Mesendoderm (in vitro differentiated cells): ENCODE measurements at regions not wholly inside any gene's neighbourhood (a gene's known extent, or its start where the extent isn't known, plus 50 kb on each side); places are given as distances from the start of the nearest gene placed in this dataset.
"Not testable (repeated sequence)": the region's sequence is repeated elsewhere in the genome, so short reads cannot be mapped to it uniquely, and the experiment has no call there.

Source experiments
- DNase-seq: peaks from one replicate; pipeline ENCODE4 v3.0.0; 2013
- H2AK5ac ChIP-seq: 2 replicates; pipeline ENCODE4 v1.6.1; 2013; ENCODE audit warnings: low read length, inconsistent platforms
- H2BK120ac ChIP-seq: 2 replicates; pipeline ENCODE4 v1.6.1; 2013; ENCODE audit warnings: low read depth, mild to moderate bottlenecking, low read length, moderate library complexity, mixed read lengths
- H2BK15ac ChIP-seq: replicated peaks from 2 replicates; pipeline ENCODE4 v1.6.1; 2013; ENCODE audit warnings: low read depth, mild to moderate bottlenecking, moderate library complexity
- H2BK5ac ChIP-seq: 2 replicates; pipeline ENCODE4 v1.6.1; 2013; ENCODE audit warnings: low read length, inconsistent platforms
- H3K18ac ChIP-seq: 2 replicates; pipeline ENCODE4 v1.6.1; 2013; ENCODE audit warnings: mild to moderate bottlenecking, low read length, mixed read lengths
- H3K23ac ChIP-seq: one replicate; pipeline ENCODE4 v1.6.1; 2013; ENCODE audit warnings: low read length
- H3K27ac ChIP-seq: 2 replicates; pipeline ENCODE4 v1.5.1; 2013; ENCODE audit warnings: low read depth, mild to moderate bottlenecking, inconsistent platforms, low read length, moderate library complexity
- H3K27me3 ChIP-seq: 2 replicates; pipeline ENCODE4 v1.6.1; 2013; ENCODE audit warnings: low read length, control low read depth, mild to moderate bottlenecking, inconsistent platforms; ENCODE audit not compliant: insufficient read depth, poor library complexity
- H3K36me3 ChIP-seq: 2 replicates; pipeline ENCODE4 v1.6.1; 2013; ENCODE audit warnings: low read length, inconsistent platforms; ENCODE audit not compliant: control insufficient read depth, insufficient read depth
- H3K4ac ChIP-seq: one replicate; pipeline ENCODE4 v1.6.1; 2013; ENCODE audit warnings: low read depth, mild to moderate bottlenecking, low read length, moderate library complexity
- H3K4me1 ChIP-seq: 2 replicates; pipeline ENCODE4 v1.6.1; 2013; ENCODE audit warnings: low read depth, low read length, inconsistent platforms; ENCODE audit not compliant: control insufficient read depth
- H3K4me2 ChIP-seq: 2 replicates; pipeline ENCODE4 v1.6.1; 2013; ENCODE audit warnings: low read length
- H3K4me3 ChIP-seq: 2 replicates; pipeline ENCODE4 v1.5.1; 2013; ENCODE audit warnings: mild to moderate bottlenecking, low read length
- H3K56ac ChIP-seq: one replicate; pipeline ENCODE4 v1.6.1; 2013; ENCODE audit warnings: low read length
- H3K79me1 ChIP-seq: 2 replicates; pipeline ENCODE4 v1.6.1; 2013; ENCODE audit warnings: low read length, inconsistent platforms
- H3K79me2 ChIP-seq: 2 replicates; pipeline ENCODE4 v1.6.1; 2013; ENCODE audit warnings: mild to moderate bottlenecking, low read length; ENCODE audit not compliant: control insufficient read depth, insufficient read depth
- H3K9ac ChIP-seq: 2 replicates; pipeline ENCODE4 v1.6.1; 2013; ENCODE audit warnings: low read length, inconsistent platforms
- H4K5ac ChIP-seq: one replicate; pipeline ENCODE4 v1.6.1; 2013; ENCODE audit warnings: low read length
- H4K8ac ChIP-seq: one replicate; pipeline ENCODE4 v1.6.1; 2013; ENCODE audit warnings: low read depth, mild to moderate bottlenecking, control low read depth, low read length, moderate library complexity
- WGBS: extraction: QIAGEN DNeasy Blood & Tissue Kit; methylation state at CpG from one replicate; pipeline ENCODE4 v1.1.7; 2013; ENCODE audit warnings: low lambda C conversion rate, missing lambda C conversion rate; ENCODE audit not compliant: insufficient coverage; ENCODE audit errors: extremely low coverage; 5-methylcytosine and 5-hydroxymethylcytosine counted together

- not testable (repeated sequence) for H4K8ac ChIP-seq, H2BK120ac ChIP-seq, H3K4me3 ChIP-seq, H2BK5ac ChIP-seq, H3K36me3 ChIP-seq, H2BK15ac ChIP-seq, H3K79me1 ChIP-seq, H3K27me3 ChIP-seq, H4K5ac ChIP-seq, H3K79me2 ChIP-seq, H3K27ac ChIP-seq, H2AK5ac ChIP-seq, H3K18ac ChIP-seq, H3K4me1 ChIP-seq, DNase-seq
- peak overlapping the region; percentile 73 for H3K9ac ChIP-seq
- H3K4me2 ChIP-seq: peak overlapping the region; percentile 5
- peak overlapping the region; percentile 6 for H3K23ac ChIP-seq
- H3K56ac ChIP-seq: peak overlapping the region; percentile 82
- peak overlapping the region; percentile 50 for H3K4ac ChIP-seq
- no CpG with 5 or more reads among the region's 10 CpGs for WGBS
Measured at GRCh38 chr2:131681611-131682121, 154.0 kb downstream of the CCDC74A start.

GRCh38 chr2:131682122-131682944, 154.6 kb downstream of the CCDC74A start:
- Histone ChIP-seq H3K18ac (no peak overlapping the region), H3K4me1 (no peaks in the 10 kb centered on the region), H3K56ac (peak overlapping the region; percentile 84), H3K36me3 (no peaks in the 10 kb centered on the region), H4K5ac (no peak overlapping the region), H2AK5ac (no peak overlapping the region), H3K9ac (peak overlapping the region; percentile 73), H3K27me3 (no peaks in the 10 kb centered on the region), H3K79me2 (no peaks in the 10 kb centered on the region), H3K23ac (peak overlapping the region; percentile 6), H2BK5ac (no peak overlapping the region), H2BK120ac (no peak overlapping the region), H3K4me3 (peak overlapping the region; percentile 61), H3K4ac (peak overlapping the region; percentile 50), H3K27ac (no peak overlapping the region), H3K79me1 (no peaks in the 10 kb centered on the region), H2BK15ac (no peak overlapping the region), H4K8ac (no peak overlapping the region), H3K4me2 (peak overlapping the region; percentile 38)
- peak; percentile 91 for DNase-seq
- WGBS: no CpG with 5 or more reads among the region's 51 CpGs

DNA sequence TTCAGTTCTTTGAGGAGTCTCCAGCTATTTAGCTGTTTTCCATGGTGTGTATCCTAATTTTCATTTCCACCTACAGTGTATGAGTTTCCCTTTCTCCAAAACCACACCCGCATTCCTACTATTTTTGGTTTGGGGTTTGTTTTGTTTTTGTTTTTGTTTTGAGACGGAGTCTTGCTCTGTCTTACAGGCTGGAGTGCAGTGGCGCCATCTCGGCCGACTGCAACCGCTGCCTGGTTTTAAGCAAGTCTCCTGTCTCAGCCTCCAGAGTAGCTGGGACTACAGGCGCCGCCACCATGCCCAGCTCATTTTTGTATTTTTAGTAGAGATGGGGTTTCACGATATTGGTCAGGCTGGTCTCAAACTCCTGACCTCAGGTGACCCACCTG, 155.2 kb downstream of the CCDC74A start:
- H2AK5ac ChIP-seq, H3K79me2 ChIP-seq, H3K27ac ChIP-seq, H3K36me3 ChIP-seq, H3K79me1 ChIP-seq, H4K5ac ChIP-seq, H2BK5ac ChIP-seq, H4K8ac ChIP-seq, H3K27me3 ChIP-seq, H3K18ac ChIP-seq, H3K4ac ChIP-seq, H2BK15ac ChIP-seq, H3K4me1 ChIP-seq, H2BK120ac ChIP-seq, H3K23ac ChIP-seq: not testable (repeated sequence)
- peak overlapping the region; percentile 61 for H3K4me3 ChIP-seq
- WGBS: no CpG with 5 or more reads among the region's 9 CpGs
- peak overlapping the region; percentile 84 for H3K56ac ChIP-seq
- DNase-seq: peak; percentile 44
- H3K9ac ChIP-seq: peak overlapping the region; percentile 49
- H3K4me2 ChIP-seq: peak overlapping the region; percentile 38

GRCh38 chr2:131684631-131685316, 157.1 kb downstream of the CCDC74A start:
- not testable (repeated sequence) for DNase-seq, H2BK5ac ChIP-seq, H3K36me3 ChIP-seq, H3K9ac ChIP-seq, H3K4me2 ChIP-seq, H3K79me1 ChIP-seq, H4K8ac ChIP-seq, H2BK15ac ChIP-seq, H2AK5ac ChIP-seq, H3K27ac ChIP-seq, H2BK120ac ChIP-seq, H3K18ac ChIP-seq, H3K4ac ChIP-seq, H3K23ac ChIP-seq, H4K5ac ChIP-seq, H3K27me3 ChIP-seq, H3K79me2 ChIP-seq, H3K56ac ChIP-seq, H3K4me3 ChIP-seq, H3K4me1 ChIP-seq
- no CpG with 5 or more reads among the region's 4 CpGs for WGBS

DNA sequence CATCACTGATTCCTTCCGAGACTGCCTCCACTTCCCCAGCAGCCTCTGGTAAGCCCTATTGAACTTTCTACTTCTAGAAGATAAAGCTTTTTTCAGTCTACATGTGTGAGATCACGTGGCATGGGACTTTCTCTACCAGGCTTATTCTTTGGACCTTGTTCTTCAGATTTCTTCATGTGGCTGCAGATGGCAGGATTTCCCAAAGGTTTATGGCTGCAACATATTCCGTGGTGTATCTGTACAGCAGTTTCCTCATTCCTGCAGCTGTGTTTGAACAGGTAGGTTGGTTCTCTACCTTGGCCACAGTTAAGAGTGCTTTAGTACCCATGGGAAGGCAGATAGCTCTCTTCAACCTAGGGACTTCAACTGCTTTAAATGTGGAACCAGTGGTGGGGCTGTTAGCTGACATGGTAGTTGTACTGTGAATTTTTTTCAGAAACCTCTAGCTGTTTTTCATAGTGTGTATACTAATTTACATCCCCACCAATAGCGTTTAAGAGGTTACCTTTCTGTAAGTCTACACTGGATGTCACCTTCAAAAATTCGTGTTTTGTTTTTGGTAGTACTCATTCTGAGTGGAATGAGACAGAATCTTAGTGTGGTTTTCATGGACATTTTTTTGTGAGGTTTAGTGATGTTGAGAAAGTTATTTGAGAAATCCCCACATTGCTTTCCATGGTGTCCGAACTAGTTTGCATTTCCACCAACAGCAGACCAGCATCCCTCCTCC, 158.6 kb downstream of the CCDC74A start:
- not testable (repeated sequence) for H3K9ac ChIP-seq, H3K4me2 ChIP-seq, H3K4me3 ChIP-seq, H4K5ac ChIP-seq, H3K79me2 ChIP-seq, H3K4ac ChIP-seq, H3K79me1 ChIP-seq, H3K56ac ChIP-seq, H4K8ac ChIP-seq, H3K4me1 ChIP-seq, H3K36me3 ChIP-seq, H3K27ac ChIP-seq, H2BK5ac ChIP-seq, H2BK15ac ChIP-seq, H2AK5ac ChIP-seq, H3K18ac ChIP-seq, H2BK120ac ChIP-seq, H3K23ac ChIP-seq, DNase-seq, H3K27me3 ChIP-seq
- WGBS: no CpG with 5 or more reads among the region's 6 CpGs
